Keratinocyte (primary cell): ENCODE measurements at regions not wholly inside any gene's neighbourhood (a gene's known extent, or its start where the extent isn't known, plus 50 kb on each side); places are given as distances from the start of the nearest gene placed in this dataset.

Experiments
- DNase-seq: peaks from one replicate; pipeline ENCODE4 v3.0.0-alpha.2; 2011; ENCODE audit warnings: low read depth, missing footprints, low spot score
- FAIRE-seq: peaks from 2 replicates; lab custom pipeline; 2011; peaks lifted over from hg19 to GRCh38; lab: Jason Lieb, UNC
- H2AFZ ChIP-seq: 2 replicates; pipeline ENCODE4 v1.6.0; 2012; ENCODE audit warnings: low read length, control low read depth, inconsistent platforms; ENCODE audit not compliant: control insufficient read depth
- H3K27ac ChIP-seq: 2 replicates; pipeline ENCODE4 v1.5.1; 2011; ENCODE audit warnings: low read length; ENCODE audit not compliant: control insufficient read depth, insufficient read depth
- H3K27me3 ChIP-seq: 3 replicates; pipeline ENCODE4 v1.6.0; 2011; ENCODE audit warnings: low read length; ENCODE audit not compliant: control insufficient read depth, insufficient read depth; ENCODE audit errors: extremely low read depth
- H3K36me3 ChIP-seq, 2 experiments: 2 replicates in 1 of 2; 3 replicates in 1 of 2; pipeline ENCODE4 v1.5.1; 2011; ENCODE audit warnings: low read length in 2 of 2, mild to moderate bottlenecking in 1 of 2; ENCODE audit not compliant: control insufficient read depth in 2 of 2, insufficient read depth in 2 of 2; ENCODE audit errors: extremely low read depth in 1 of 2
- H3K4me1 ChIP-seq: 3 replicates; pipeline ENCODE4 v1.5.1; 2011; ENCODE audit warnings: low read length; ENCODE audit not compliant: control insufficient read depth, insufficient read depth; ENCODE audit errors: extremely low read depth
- H3K4me2 ChIP-seq: 3 replicates; pipeline ENCODE4 v1.6.0; 2011; ENCODE audit warnings: low read depth, low read length; ENCODE audit not compliant: control insufficient read depth, insufficient read depth; ENCODE audit errors: extremely low read depth
- H3K4me3 ChIP-seq, 3 experiments: fragments of 200-600 bp in 1 of 3; sonication (generic) in 1 of 3; 2 replicates in 2 of 3; 3 replicates in 1 of 3; pipeline ENCODE4 v1.5.1; 2011 to 2016; ENCODE audit warnings: low read length in 3 of 3, mild to moderate bottlenecking in 3 of 3, control low read depth in 2 of 3, inconsistent platforms in 1 of 3, low read depth in 1 of 3, mixed read lengths in 1 of 3, mixed run types in 1 of 3, moderate library complexity in 1 of 3; ENCODE audit not compliant: control insufficient read depth in 2 of 3, insufficient read depth in 2 of 3; ENCODE audit errors: extremely low read depth in 1 of 3
- H3K79me2 ChIP-seq: 2 replicates; pipeline ENCODE4 v1.6.0; 2012; ENCODE audit warnings: low read length; ENCODE audit not compliant: control insufficient read depth, insufficient read depth
- H3K9ac ChIP-seq: 3 replicates; pipeline ENCODE4 v1.6.0; 2011; ENCODE audit warnings: low read length; ENCODE audit not compliant: control insufficient read depth, insufficient read depth; ENCODE audit errors: extremely low read depth
- H3K9me1 ChIP-seq: 3 replicates; pipeline ENCODE4 v1.6.0; 2011; ENCODE audit warnings: low read length; ENCODE audit not compliant: control insufficient read depth, insufficient read depth; ENCODE audit errors: extremely low read depth
- H3K9me3 ChIP-seq: 2 replicates; pipeline ENCODE4 v1.5.1; 2012; ENCODE audit warnings: low read depth, low read length; ENCODE audit not compliant: control insufficient read depth
- H4K20me1 ChIP-seq: 3 replicates; pipeline ENCODE4 v1.6.0; 2011; ENCODE audit warnings: low read length; ENCODE audit not compliant: control insufficient read depth, insufficient read depth; ENCODE audit errors: extremely low read depth
- EZH2 ChIP-seq: IDR thresholded peaks from one replicate; pipeline ENCODE4 v1.6.1; 2012; ENCODE audit warnings: inconsistent platforms, mild to moderate bottlenecking, low read length, moderate library complexity
- dilution Hi-C: fragments of 300-500 bp; cut with MboI; formaldehyde crosslinking; loops from one replicate; pipeline ENCODE4 v1.7.0; 2020; ENCODE audit warnings: low sequenced_read_pairs; ENCODE audit not compliant: extremely low pct_ligation_motif_present
- TF ChIP-seq, protein P1 (sequence below), 3 experiments: IDR thresholded peaks in 1 of 3; conservative IDR thresholded peaks in 1 of 3; optimal IDR thresholded peaks in 1 of 3; 2 replicates in 2 of 3; 3 replicates in 1 of 3; pipeline versions ENCODE3 to v1.5.1; 2011; ENCODE audit warnings: low read length in 3 of 3, mild to moderate bottlenecking in 3 of 3, moderate library complexity in 2 of 3, control low read depth in 1 of 3, inconsistent platforms in 1 of 3; ENCODE audit not compliant: insufficient read depth in 2 of 3; ENCODE audit errors: extremely low read depth in 1 of 3

DNA sequence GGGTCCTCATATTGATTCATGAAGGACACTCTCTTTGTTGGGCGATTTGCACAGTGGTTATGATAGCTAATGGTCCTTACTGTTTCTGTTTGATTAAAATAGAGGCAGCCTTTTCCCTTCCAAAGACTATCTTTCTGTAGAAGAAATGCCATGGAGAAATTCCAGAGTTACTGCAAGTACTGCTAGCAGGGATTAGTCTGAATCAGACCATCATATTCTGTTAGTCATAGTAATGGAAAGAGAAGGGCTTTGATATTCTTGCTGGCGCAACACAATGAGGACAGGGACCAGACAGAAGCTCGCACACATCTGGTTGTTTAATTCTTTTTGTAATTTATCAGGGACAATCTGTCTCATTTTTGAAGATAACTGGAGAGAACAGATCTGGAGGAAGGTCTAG, 304.5 kb upstream of the FZD8 start:
- DNase-seq: no peak
- Histone ChIP-seq H4K20me1 (no peaks in the 10 kb centered on the region), H3K79me2 (no peaks in the 10 kb centered on the region), H3K9me3 (no peaks in the 10 kb centered on the region), H3K9ac (no peak overlapping the region), H3K36me3 (no peaks in the 10 kb centered on the region), H3K4me3 (no peak overlapping the region), H3K9me1 (no peaks in the 10 kb centered on the region), H2AFZ (no peak overlapping the region), H3K4me2 (no peak overlapping the region), H3K27me3 (no peaks in the 10 kb centered on the region), H3K27ac (no peak overlapping the region), H3K4me1 (no peaks in the 10 kb centered on the region)
- dilution Hi-C loops: no loop called here
- FAIRE-seq: no peak
- TF ChIP-seq, protein P1, sequence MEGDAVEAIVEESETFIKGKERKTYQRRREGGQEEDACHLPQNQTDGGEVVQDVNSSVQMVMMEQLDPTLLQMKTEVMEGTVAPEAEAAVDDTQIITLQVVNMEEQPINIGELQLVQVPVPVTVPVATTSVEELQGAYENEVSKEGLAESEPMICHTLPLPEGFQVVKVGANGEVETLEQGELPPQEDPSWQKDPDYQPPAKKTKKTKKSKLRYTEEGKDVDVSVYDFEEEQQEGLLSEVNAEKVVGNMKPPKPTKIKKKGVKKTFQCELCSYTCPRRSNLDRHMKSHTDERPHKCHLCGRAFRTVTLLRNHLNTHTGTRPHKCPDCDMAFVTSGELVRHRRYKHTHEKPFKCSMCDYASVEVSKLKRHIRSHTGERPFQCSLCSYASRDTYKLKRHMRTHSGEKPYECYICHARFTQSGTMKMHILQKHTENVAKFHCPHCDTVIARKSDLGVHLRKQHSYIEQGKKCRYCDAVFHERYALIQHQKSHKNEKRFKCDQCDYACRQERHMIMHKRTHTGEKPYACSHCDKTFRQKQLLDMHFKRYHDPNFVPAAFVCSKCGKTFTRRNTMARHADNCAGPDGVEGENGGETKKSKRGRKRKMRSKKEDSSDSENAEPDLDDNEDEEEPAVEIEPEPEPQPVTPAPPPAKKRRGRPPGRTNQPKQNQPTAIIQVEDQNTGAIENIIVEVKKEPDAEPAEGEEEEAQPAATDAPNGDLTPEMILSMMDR (optimal IDR thresholded peaks at IDR 0.05 in 1 of 3, IDR thresholded peaks at IDR 0.05 in 1 of 3, conservative IDR thresholded peaks at IDR 0.05 in 1 of 3; ENCODE audit: extremely low read depth in 1 of 3, insufficient read depth in 2 of 3, low read length in 3 of 3): no peak
- TF ChIP-seq EZH2: no peak

DNA sequence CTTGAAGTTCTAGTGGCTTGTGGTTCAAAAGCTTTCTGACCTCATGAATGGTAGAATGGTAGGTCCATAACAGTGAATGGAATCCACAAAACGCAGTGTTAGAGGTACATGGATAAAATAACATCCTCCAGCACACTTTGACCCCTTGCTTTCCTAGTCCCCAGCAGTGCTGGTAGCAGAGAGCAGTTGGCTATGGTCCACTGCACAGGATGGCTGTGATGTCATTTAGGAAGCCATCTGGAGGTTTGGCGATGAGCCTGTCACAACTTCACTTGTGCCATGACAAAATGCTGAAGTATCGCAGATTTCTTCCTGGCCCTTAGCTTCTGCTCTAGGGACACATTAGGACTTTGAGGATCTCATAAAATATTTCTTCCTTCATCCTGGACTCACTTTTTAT, 300.0 kb upstream of the FZD8 start:
- H3K4me1 ChIP-seq: no peaks in the 10 kb centered on the region
- no peak overlapping the region for H3K4me3 ChIP-seq
- no peak overlapping the region for H3K9ac ChIP-seq
- dilution Hi-C loops: no loop called here
- H3K27me3 ChIP-seq: no peaks in the 10 kb centered on the region
- no peaks in the 10 kb centered on the region for H3K36me3 ChIP-seq
- H3K4me2 ChIP-seq: no peak overlapping the region
- no peak for TF ChIP-seq EZH2
- TF ChIP-seq, protein P1 (optimal IDR thresholded peaks at IDR 0.05 in 1 of 3, IDR thresholded peaks at IDR 0.05 in 1 of 3, conservative IDR thresholded peaks at IDR 0.05 in 1 of 3; ENCODE audit: extremely low read depth in 1 of 3, insufficient read depth in 2 of 3, low read length in 3 of 3): no peak
- no peaks in the 10 kb centered on the region for H3K9me3 ChIP-seq
- no peak overlapping the region for H2AFZ ChIP-seq
- DNase-seq (no peak), FAIRE-seq (no peak)
- no peaks in the 10 kb centered on the region for H3K9me1 ChIP-seq
- H4K20me1 ChIP-seq: no peaks in the 10 kb centered on the region
- H3K79me2 ChIP-seq: no peaks in the 10 kb centered on the region
- H3K27ac ChIP-seq: no peak overlapping the region
